SK-N-SH (cell line): ENCODE measurements at regions not wholly inside any gene's neighbourhood (a gene's known extent, or its start where the extent isn't known, plus 50 kb on each side); places are given as distances from the start of the nearest gene placed in this dataset.

ENCODE experiments used
- CTCF ChIA-PET: fragments of 300-600, 350-600 bp; formaldehyde crosslinking; extraction: SDS; loops from one replicate; lab custom pipeline; 2021; lab: Yijun Ruan, JAX
- POLR2A ChIA-PET: fragments of 350-600 bp; sonication (Branson Sonifier 250); formaldehyde crosslinking; extraction: SDS; loops from one replicate; lab custom pipeline; 2020; ENCODE audit warnings: antibody characterized with exemption, inconsistent platforms; lab: Yijun Ruan, JAX
- DNase-seq: peaks from one replicate; pipeline ENCODE4 v3.0.0; 2012
- H2AFZ ChIP-seq: fragments of 200-600 bp; sonication (generic); 2 replicates; pipeline ENCODE4 v1.8.1; 2016; ENCODE audit warnings: antibody characterized with exemption, mild to moderate bottlenecking, low read depth
- H3F3A ChIP-seq: fragments of 200-600 bp; sonication (generic); replicated peaks from 2 replicates; pipeline ENCODE3; 2016; ENCODE audit warnings: antibody characterized with exemption, mild to moderate bottlenecking; ENCODE audit not compliant: insufficient read depth
- H3K27ac ChIP-seq, 2 experiments: fragments of 200-500 bp in 1 of 2; fragments of 200-600 bp in 1 of 2; sonication (Bioruptor generic) in 1 of 2; sonication (generic), shearing (Covaris generic) in 1 of 2; 2 replicates each; pipeline versions ENCODE4 v1.5.1 to v1.6.1; 2014 to 2016; ENCODE audit warnings: low read depth in 2 of 2, inconsistent platforms in 1 of 2, low read length in 1 of 2, mild to moderate bottlenecking in 1 of 2, mixed read lengths in 1 of 2
- H3K27me3 ChIP-seq: fragments of 200-600 bp; sonication (generic), shearing (Covaris generic); 2 replicates; pipeline ENCODE4 v1.6.1; 2016; ENCODE audit warnings: mixed run types; ENCODE audit not compliant: insufficient read depth
- H3K36me3 ChIP-seq, 2 experiments: fragments of 200-500 bp in 1 of 2; fragments of 200-600 bp in 1 of 2; sonication (Bioruptor generic) in 1 of 2; sonication (generic) in 1 of 2; replicated peaks in 1 of 2; 2 replicates each; pipeline versions ENCODE3 to v1.5.1; 2014 to 2016; ENCODE audit warnings: low read length in 1 of 2, mild to moderate bottlenecking in 1 of 2; ENCODE audit not compliant: insufficient read depth in 2 of 2, control insufficient read depth in 1 of 2
- H3K4me1 ChIP-seq, 2 experiments: fragments of 200-500 bp in 1 of 2; fragments of 200-600 bp in 1 of 2; sonication (Bioruptor generic) in 1 of 2; sonication (generic), shearing (Covaris generic) in 1 of 2; 2 replicates each; pipeline versions ENCODE4 v1.5.1 to v1.6.1; 2014 to 2016; ENCODE audit warnings: low read depth in 1 of 2, low read length in 1 of 2, mixed run types in 1 of 2; ENCODE audit not compliant: insufficient read depth in 2 of 2, control insufficient read depth in 1 of 2
- H3K4me2 ChIP-seq: fragments of 200-600 bp; sonication (generic), shearing (Covaris generic); 2 replicates; pipeline ENCODE4 v1.6.1; 2017; ENCODE audit warnings: mixed run types
- H3K4me3 ChIP-seq, 2 experiments: fragments of 200-500 bp in 1 of 2; fragments of 200-600 bp in 1 of 2; sonication (Bioruptor generic) in 1 of 2; sonication (generic), shearing (Covaris generic) in 1 of 2; 2 replicates each; pipeline versions ENCODE4 v1.5.1 to v1.8.1; 2014 to 2016; ENCODE audit warnings: low read depth in 2 of 2, inconsistent platforms in 1 of 2, low read length in 1 of 2, mild to moderate bottlenecking in 1 of 2, mixed read lengths in 1 of 2, moderate library complexity in 1 of 2
- H3K79me2 ChIP-seq: fragments of 200-600 bp; sonication (generic); 2 replicates; pipeline ENCODE4 v1.8.1; 2017; ENCODE audit warnings: mild to moderate bottlenecking; ENCODE audit not compliant: insufficient read depth
- H3K9ac ChIP-seq: fragments of 200-600 bp; sonication (generic); 2 replicates; pipeline ENCODE4 v1.6.1; 2017; ENCODE audit warnings: mixed run types
- H3K9me2 ChIP-seq: fragments of 200-600 bp; sonication (generic); 2 replicates; pipeline ENCODE4 v1.6.1; 2017; ENCODE audit warnings: mixed run types
- H3K9me3 ChIP-seq: fragments of 200-600 bp; sonication (generic); 2 replicates; pipeline ENCODE4 v1.6.1; 2017; ENCODE audit warnings: mixed run types, mild to moderate bottlenecking, moderate library complexity
- H4K20me1 ChIP-seq: fragments of 200-600 bp; sonication (generic); 2 replicates; pipeline ENCODE4 v1.6.1; 2017; ENCODE audit warnings: mild to moderate bottlenecking, mixed run types; ENCODE audit not compliant: insufficient read depth
- EP300 ChIP-seq, 2 experiments: IDR thresholded peaks; 2 replicates each; pipeline versions ENCODE4 v1.4.0 to v1.6.1; 2012; ENCODE audit warnings: borderline replicate concordance in 1 of 2, low read depth in 1 of 2, low read length in 1 of 2
- FOXM1 ChIP-seq: IDR thresholded peaks from 2 replicates; pipeline ENCODE4 v1.4.0; 2012; ENCODE audit warnings: low read depth, mild to moderate bottlenecking
- MAX ChIP-seq: IDR thresholded peaks from 2 replicates; pipeline ENCODE4 v1.4.0; 2012; ENCODE audit warnings: low read depth
- NFIC ChIP-seq: IDR thresholded peaks from 2 replicates; pipeline ENCODE4 v1.4.0; 2012; ENCODE audit warnings: borderline replicate concordance
- RAD21 ChIP-seq: IDR thresholded peaks from 2 replicates; pipeline ENCODE4 v1.6.1; 2012; ENCODE audit warnings: mild to moderate bottlenecking, low read length
- RCOR1 ChIP-seq: fragments of 150-350 bp; IDR thresholded peaks from 2 replicates; pipeline ENCODE4 v1.6.1; 2017; ENCODE audit warnings: antibody characterized with exemption, low read length
- REST ChIP-seq: IDR thresholded peaks from 2 replicates; pipeline ENCODE4 v1.6.1; 2012; ENCODE audit warnings: mild to moderate bottlenecking, low read depth, low read length, moderate library complexity
- RFX5 ChIP-seq: IDR thresholded peaks from 2 replicates; pipeline ENCODE4 v1.6.1; 2012; ENCODE audit warnings: mild to moderate bottlenecking, improper control_type of control experiment, low read length
- RXRA ChIP-seq: IDR thresholded peaks from 2 replicates; pipeline ENCODE4 v1.4.0; 2012; ENCODE audit warnings: low read depth, mild to moderate bottlenecking, borderline replicate concordance
- SIN3A ChIP-seq: IDR thresholded peaks from 2 replicates; pipeline ENCODE4 v1.6.1; 2012; ENCODE audit warnings: low read depth, mild to moderate bottlenecking, low read length, moderate library complexity, borderline replicate concordance
- SMC3 ChIP-seq: IDR thresholded peaks from 2 replicates; pipeline ENCODE4 v1.6.1; 2012; ENCODE audit warnings: low read depth, low read length, improper control_type of control experiment
- TAF1 ChIP-seq: IDR thresholded peaks from 2 replicates; pipeline ENCODE4 v1.6.1; 2012; ENCODE audit warnings: low read depth, mild to moderate bottlenecking, low read length, moderate library complexity, borderline replicate concordance
- TEAD4 ChIP-seq: IDR thresholded peaks from 2 replicates; pipeline ENCODE4 v1.4.0; 2012; ENCODE audit warnings: mild to moderate bottlenecking, borderline replicate concordance; ENCODE audit not compliant: insufficient read depth
- WGBS: methylation state at CpG from one replicate; pipeline ENCODE4 v1.1.6; 2017; ENCODE audit warnings: low lambda C conversion rate; 5-methylcytosine and 5-hydroxymethylcytosine counted together

GRCh38 chr9:135271425-135271824 is 184.0 kb downstream of the OLFM1 start:
- Histone ChIP-seq H3K27ac (no peak overlapping the region), H3K4me3 (no peak overlapping the region), H3K79me2 (no peaks in the 10 kb centered on the region), H3K9ac (no peak overlapping the region), H3K9me2 (no peaks in the 10 kb centered on the region), H3K4me2 (no peak overlapping the region), H2AFZ (no peak overlapping the region), H4K20me1 (no peaks in the 10 kb centered on the region), H3K9me3 (no peaks in the 10 kb centered on the region), H3K27me3 (no peaks in the 10 kb centered on the region), H3K36me3 (no peaks in the 10 kb centered on the region), H3K4me1 (peaks cover 0 to 14% of the 10 kb centered on the region in 2 experiments; a peak in 1 of 4 replicates), H3F3A (no peaks in the 10 kb centered on the region)
- ChIA-PET CTCF (interaction anchor here (0.7 to 1.4 kb wide), 2 partner anchors 72 to 142 kb away, joined by 3 read pairs; no protein-coding TSS in a partner anchor), POLR2A (no interaction called here)
- DNase-seq, result no peak
- TF ChIP-seq RFX5 (no peak), RCOR1 (no peak), FOXM1 (no peak), SIN3A (no peak), SMC3 (no peak)
- 70% methylated on average over 19 of the region's 19 CpGs for WGBS

GRCh38 chr9:135272608-135273007 is 185.1 kb downstream of the OLFM1 start:
- H3K79me2 ChIP-seq, result no peaks in the 10 kb centered on the region
- H3K27me3 ChIP-seq, result no peaks in the 10 kb centered on the region
- no peak overlapping the region for H3K9ac ChIP-seq
- H3K4me1 ChIP-seq, result peaks cover 0 to 14% of the 10 kb centered on the region in 2 experiments; a peak in 1 of 4 replicates
- H3K36me3 ChIP-seq, result no peaks in the 10 kb centered on the region
- H3K27ac ChIP-seq, result no peak overlapping the region
- H4K20me1 ChIP-seq, result no peaks in the 10 kb centered on the region
- 48% methylated on average over 9 of the region's 10 CpGs for WGBS
- no peak for DNase-seq
- H2AFZ ChIP-seq, result no peak overlapping the region
- no peak overlapping the region for H3K4me3 ChIP-seq
- no peaks in the 10 kb centered on the region for H3K9me3 ChIP-seq
- H3K4me2 ChIP-seq, result no peak overlapping the region
- TF ChIP-seq TEAD4 (no peak), MAX (no peak), TAF1 (no peak), NFIC (no peak), SIN3A (no peak), EP300 (IDR thresholded peaks at IDR 0.05; ENCODE audit: borderline replicate concordance in 1 of 2, low read depth in 1 of 2, low read length in 1 of 2) (no peak), RAD21 (no peak), RXRA (no peak), REST (no peak)
- TF ChIP-seq, all 33 proteins: peak for 0
- H3F3A ChIP-seq, result no peaks in the 10 kb centered on the region
- H3K9me2 ChIP-seq, result no peaks in the 10 kb centered on the region
- ChIA-PET CTCF (interaction anchor here (1.4 kb wide), 1 partner anchor 139 kb away, joined by 4 read pairs; no protein-coding TSS in a partner anchor), POLR2A (no interaction called here)
